WTC11 (cell line): ENCODE measurements at regions not wholly inside any gene's neighbourhood (a gene's known extent, or its start where the extent isn't known, plus 50 kb on each side); places are given as distances from the start of the nearest gene placed in this dataset.

Experiments
- ATAC-seq: fragments of 200-7000 bp; cut with Tn5 transposase; 2 replicates; pipeline ENCODE4 v1.10.0; 2021; ENCODE audit warnings: mild to moderate bottlenecking, moderate library complexity
- CTCF ChIA-PET: fragments of 300-600 bp; sonication (Branson Sonifier 250); formaldehyde crosslinking; loops from one replicate; lab custom pipeline; 2021; ENCODE audit warnings: antibody characterized with exemption; lab: Charles Lee
- POLR2A ChIA-PET: fragments of 350-600 bp; sonication (Branson Sonifier 250); formaldehyde crosslinking; loops from one replicate; lab custom pipeline; 2021; ENCODE audit warnings: antibody characterized with exemption; lab: Charles Lee
- DNase-seq: peaks from one replicate; pipeline ENCODE4 v3.0.0; 2021; ENCODE audit warnings: low spot score
- H3K27ac Mint-ChIP-seq: 2 replicates; pipeline ENCODE4 v1.8.0; 2021; ENCODE audit warnings: mixed read lengths
- H3K27me3 Mint-ChIP-seq: 2 replicates; pipeline ENCODE4 v1.8.0; 2021; ENCODE audit warnings: low read depth, mild to moderate bottlenecking, moderate library complexity, mixed read lengths
- H3K36me3 Mint-ChIP-seq: 2 replicates; pipeline ENCODE4 v1.8.0; 2021; ENCODE audit warnings: mixed read lengths
- H3K4me1 Mint-ChIP-seq: 2 replicates; pipeline ENCODE4 v1.8.0; 2022; ENCODE audit warnings: mixed read lengths
- H3K4me3 Mint-ChIP-seq: 2 replicates; pipeline ENCODE4 v1.8.0; 2021; ENCODE audit warnings: mild to moderate bottlenecking, moderate library complexity, mixed read lengths
- H3K9me3 Mint-ChIP-seq: 2 replicates; pipeline ENCODE4 v1.8.0; 2021; ENCODE audit warnings: mixed read lengths
- ESRRA ChIP-seq: sonication (generic); formaldehyde crosslinking; IDR thresholded peaks from 2 replicates; pipeline ENCODE4 v1.8.1; 2022; ENCODE audit warnings: mild to moderate bottlenecking, missing genetic modification reagents, borderline replicate concordance
- GABPB1 ChIP-seq: sonication (generic); formaldehyde crosslinking; IDR thresholded peaks from 2 replicates; pipeline ENCODE4 v1.8.1; 2023; ENCODE audit warnings: mild to moderate bottlenecking, missing genetic modification reagents
- GRHL2 ChIP-seq: fragments of 250-450 bp; sonication (Bioruptor Pico); IDR thresholded peaks from 2 replicates; pipeline ENCODE4 v1.8.0; 2022; ENCODE audit warnings: mild to moderate bottlenecking, moderate library complexity; ENCODE audit not compliant: insufficient replicate concordance, severe bottlenecking
- GTF2I ChIP-seq: fragments of 250-450 bp; sonication (Bioruptor Pico); conservative IDR thresholded peaks from 2 replicates; pipeline ENCODE4 v1.4.0; 2021; ENCODE audit warnings: mild to moderate bottlenecking
- TEAD1 ChIP-seq: sonication (generic); formaldehyde crosslinking; IDR thresholded peaks from 2 replicates; pipeline ENCODE4 v1.8.0; 2022; ENCODE audit warnings: mild to moderate bottlenecking, missing genetic modification reagents
- ZNF138 ChIP-seq: sonication (generic); formaldehyde crosslinking; conservative IDR thresholded peaks from 2 replicates; pipeline ENCODE4 v1.8.1; 2022; ENCODE audit warnings: mild to moderate bottlenecking, moderate library complexity, missing genetic modification reagents
- ZNF232 ChIP-seq: sonication (generic); formaldehyde crosslinking; IDR thresholded peaks from 2 replicates; pipeline ENCODE4 v1.8.0; 2022; ENCODE audit warnings: mild to moderate bottlenecking, missing genetic modification reagents
- ZNF263 ChIP-seq: sonication (generic); formaldehyde crosslinking; IDR thresholded peaks from 2 replicates; pipeline ENCODE4 v1.8.1; 2022; ENCODE audit warnings: low read depth, mild to moderate bottlenecking, moderate library complexity, missing genetic modification reagents
- TF ChIP-seq, protein P1 (sequence below): sonication (generic); formaldehyde crosslinking; IDR thresholded peaks from 2 replicates; pipeline ENCODE4 v1.8.1; 2022; ENCODE audit warnings: mild to moderate bottlenecking, missing genetic modification reagents, moderate library complexity, borderline replicate concordance
- TF ChIP-seq, protein P2 (sequence below): sonication (generic); formaldehyde crosslinking; IDR thresholded peaks from 2 replicates; pipeline ENCODE4 v1.8.0; 2022; ENCODE audit warnings: mild to moderate bottlenecking, missing genetic modification reagents
- TF ChIP-seq, protein P3 (sequence below): sonication (generic); formaldehyde crosslinking; IDR thresholded peaks from 2 replicates; pipeline ENCODE4 v1.8.1; 2023; ENCODE audit warnings: mild to moderate bottlenecking, missing genetic modification reagents, moderate library complexity
- TF ChIP-seq, protein P4 (sequence below): fragments of 200-600 bp; IDR thresholded peaks from 2 replicates; pipeline ENCODE4 v1.8.0; 2022; ENCODE audit warnings: antibody characterized with exemption
- TF ChIP-seq, protein P5 (sequence below): sonication (generic); formaldehyde crosslinking; IDR thresholded peaks from 2 replicates; pipeline ENCODE4 v1.8.0; 2022; ENCODE audit warnings: mild to moderate bottlenecking, missing genetic modification reagents

DNA sequence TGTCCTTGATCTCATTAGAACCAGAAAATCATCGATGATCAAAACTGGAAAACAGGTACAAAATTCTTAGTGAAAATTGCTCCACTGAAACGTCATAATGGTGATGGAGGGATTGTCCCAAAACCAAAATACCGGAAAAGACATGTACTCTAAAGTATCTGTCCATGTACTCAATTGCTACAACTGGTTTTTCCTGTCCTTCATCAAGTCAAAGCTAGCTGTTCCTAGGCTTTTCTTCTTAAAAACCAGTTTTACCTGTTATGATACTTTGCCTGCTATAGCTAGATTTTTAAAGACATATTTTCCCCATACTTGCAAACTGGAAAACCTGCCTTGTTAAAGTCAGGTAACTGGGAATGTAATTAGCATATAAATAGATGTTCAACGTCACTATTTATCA, 50.5 kb upstream of the LRRC1 start:
- ATAC-seq: no peak
- Mint-ChIP-seq H3K27me3 (no peaks in the 10 kb centered on the region), H3K27ac (no peak overlapping the region), H3K9me3 (no peaks in the 10 kb centered on the region), H3K4me3 (no peak overlapping the region), H3K4me1 (peaks cover 22% of the 10 kb centered on the region), H3K36me3 (no peaks in the 10 kb centered on the region)
- no peak for DNase-seq
- ChIA-PET CTCF (interaction anchor here (1.4 to 4.2 kb wide), 5 partner anchors 9 to 212 kb away, joined by 4 to 24 read pairs (median 6); no protein-coding TSS in a partner anchor), POLR2A (no interaction called here)
- TF ChIP-seq TEAD1 (CRISPR knock-in tag) (no peak), GRHL2 (CRISPR knock-in tag) (no peak), GABPB1 (no peak)
- TF ChIP-seq, protein P1, sequence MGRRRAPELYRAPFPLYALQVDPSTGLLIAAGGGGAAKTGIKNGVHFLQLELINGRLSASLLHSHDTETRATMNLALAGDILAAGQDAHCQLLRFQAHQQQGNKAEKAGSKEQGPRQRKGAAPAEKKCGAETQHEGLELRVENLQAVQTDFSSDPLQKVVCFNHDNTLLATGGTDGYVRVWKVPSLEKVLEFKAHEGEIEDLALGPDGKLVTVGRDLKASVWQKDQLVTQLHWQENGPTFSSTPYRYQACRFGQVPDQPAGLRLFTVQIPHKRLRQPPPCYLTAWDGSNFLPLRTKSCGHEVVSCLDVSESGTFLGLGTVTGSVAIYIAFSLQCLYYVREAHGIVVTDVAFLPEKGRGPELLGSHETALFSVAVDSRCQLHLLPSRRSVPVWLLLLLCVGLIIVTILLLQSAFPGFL (CRISPR knock-in tag): no peak

DNA sequence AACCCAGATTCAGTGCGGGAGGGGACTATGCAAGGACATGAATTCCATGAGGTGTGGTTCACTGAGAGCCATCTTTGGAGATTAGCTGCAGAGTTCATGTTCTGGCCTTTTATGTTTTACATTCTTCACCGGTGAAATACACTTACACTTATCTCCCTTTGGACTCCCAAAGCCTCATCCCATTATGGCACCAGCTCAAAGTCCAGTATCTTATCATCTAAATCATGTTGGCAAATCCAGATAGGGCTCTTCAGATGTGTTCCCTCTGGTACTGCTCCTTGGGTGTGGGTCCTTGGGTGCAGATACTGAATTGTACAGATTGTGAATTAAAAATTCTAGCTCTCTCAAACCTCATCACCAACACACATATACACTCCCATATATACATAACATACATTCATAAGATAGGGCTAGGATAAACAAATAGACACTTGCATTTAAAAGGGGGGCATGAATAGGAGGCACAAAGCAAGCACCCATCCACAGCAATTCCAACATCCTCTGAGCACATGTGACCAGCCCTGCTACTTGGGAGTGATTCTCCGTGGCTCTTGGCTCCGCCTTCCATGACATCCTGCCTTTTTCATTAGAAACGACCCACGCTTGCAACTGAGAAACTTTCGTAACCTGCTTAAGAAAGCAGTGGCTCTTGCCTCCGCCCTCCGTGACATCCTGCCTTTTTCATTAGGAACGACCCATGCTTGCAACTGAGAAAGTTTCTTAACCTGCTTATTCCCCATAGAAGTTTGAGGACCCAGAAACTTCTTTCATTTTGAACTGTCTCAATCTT, 53.6 kb upstream of the LRRC1 start:
- Mint-ChIP-seq H3K27me3 (no peaks in the 10 kb centered on the region), H3K27ac (no peak overlapping the region), H3K4me1 (peaks cover 17% of the 10 kb centered on the region), H3K4me3 (no peak overlapping the region), H3K9me3 (no peaks in the 10 kb centered on the region), H3K36me3 (no peaks in the 10 kb centered on the region)
- no peak for TF ChIP-seq ZNF138 (CRISPR knock-in tag)
- TF ChIP-seq ZNF263 (CRISPR knock-in tag): no peak
- TF ChIP-seq, protein P2, sequence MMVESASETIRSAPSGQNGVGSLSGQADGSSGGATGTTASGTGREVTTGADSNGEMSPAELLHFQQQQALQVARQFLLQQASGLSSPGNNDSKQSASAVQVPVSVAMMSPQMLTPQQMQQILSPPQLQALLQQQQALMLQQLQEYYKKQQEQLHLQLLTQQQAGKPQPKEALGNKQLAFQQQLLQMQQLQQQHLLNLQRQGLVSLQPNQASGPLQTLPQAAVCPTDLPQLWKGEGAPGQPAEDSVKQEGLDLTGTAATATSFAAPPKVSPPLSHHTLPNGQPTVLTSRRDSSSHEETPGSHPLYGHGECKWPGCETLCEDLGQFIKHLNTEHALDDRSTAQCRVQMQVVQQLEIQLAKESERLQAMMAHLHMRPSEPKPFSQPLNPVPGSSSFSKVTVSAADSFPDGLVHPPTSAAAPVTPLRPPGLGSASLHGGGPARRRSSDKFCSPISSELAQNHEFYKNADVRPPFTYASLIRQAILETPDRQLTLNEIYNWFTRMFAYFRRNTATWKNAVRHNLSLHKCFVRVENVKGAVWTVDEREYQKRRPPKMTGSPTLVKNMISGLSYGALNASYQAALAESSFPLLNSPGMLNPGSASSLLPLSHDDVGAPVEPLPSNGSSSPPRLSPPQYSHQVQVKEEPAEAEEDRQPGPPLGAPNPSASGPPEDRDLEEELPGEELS: no peak
- TF ChIP-seq, protein P3, sequence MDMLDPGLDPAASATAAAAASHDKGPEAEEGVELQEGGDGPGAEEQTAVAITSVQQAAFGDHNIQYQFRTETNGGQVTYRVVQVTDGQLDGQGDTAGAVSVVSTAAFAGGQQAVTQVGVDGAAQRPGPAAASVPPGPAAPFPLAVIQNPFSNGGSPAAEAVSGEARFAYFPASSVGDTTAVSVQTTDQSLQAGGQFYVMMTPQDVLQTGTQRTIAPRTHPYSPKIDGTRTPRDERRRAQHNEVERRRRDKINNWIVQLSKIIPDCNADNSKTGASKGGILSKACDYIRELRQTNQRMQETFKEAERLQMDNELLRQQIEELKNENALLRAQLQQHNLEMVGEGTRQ (CRISPR knock-in tag): 0 out of 2 replicates have a peak, but pooled peaks have one; percentile 20
- TF ChIP-seq ESRRA (CRISPR knock-in tag): no peak
- TF ChIP-seq, protein P4, sequence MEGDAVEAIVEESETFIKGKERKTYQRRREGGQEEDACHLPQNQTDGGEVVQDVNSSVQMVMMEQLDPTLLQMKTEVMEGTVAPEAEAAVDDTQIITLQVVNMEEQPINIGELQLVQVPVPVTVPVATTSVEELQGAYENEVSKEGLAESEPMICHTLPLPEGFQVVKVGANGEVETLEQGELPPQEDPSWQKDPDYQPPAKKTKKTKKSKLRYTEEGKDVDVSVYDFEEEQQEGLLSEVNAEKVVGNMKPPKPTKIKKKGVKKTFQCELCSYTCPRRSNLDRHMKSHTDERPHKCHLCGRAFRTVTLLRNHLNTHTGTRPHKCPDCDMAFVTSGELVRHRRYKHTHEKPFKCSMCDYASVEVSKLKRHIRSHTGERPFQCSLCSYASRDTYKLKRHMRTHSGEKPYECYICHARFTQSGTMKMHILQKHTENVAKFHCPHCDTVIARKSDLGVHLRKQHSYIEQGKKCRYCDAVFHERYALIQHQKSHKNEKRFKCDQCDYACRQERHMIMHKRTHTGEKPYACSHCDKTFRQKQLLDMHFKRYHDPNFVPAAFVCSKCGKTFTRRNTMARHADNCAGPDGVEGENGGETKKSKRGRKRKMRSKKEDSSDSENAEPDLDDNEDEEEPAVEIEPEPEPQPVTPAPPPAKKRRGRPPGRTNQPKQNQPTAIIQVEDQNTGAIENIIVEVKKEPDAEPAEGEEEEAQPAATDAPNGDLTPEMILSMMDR: no peak
- TF ChIP-seq, protein P5, sequence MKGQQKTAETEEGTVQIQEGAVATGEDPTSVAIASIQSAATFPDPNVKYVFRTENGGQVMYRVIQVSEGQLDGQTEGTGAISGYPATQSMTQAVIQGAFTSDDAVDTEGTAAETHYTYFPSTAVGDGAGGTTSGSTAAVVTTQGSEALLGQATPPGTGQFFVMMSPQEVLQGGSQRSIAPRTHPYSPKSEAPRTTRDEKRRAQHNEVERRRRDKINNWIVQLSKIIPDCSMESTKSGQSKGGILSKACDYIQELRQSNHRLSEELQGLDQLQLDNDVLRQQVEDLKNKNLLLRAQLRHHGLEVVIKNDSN: peak; percentile 24; the same call in 1 of the 2 replicates
- CTCF ChIA-PET: interaction anchor here (0.9 to 1.5 kb wide), 5 partner anchors 13 to 215 kb away, joined by 3 to 7 read pairs (median 3); no protein-coding TSS in a partner anchor
- POLR2A ChIA-PET: no interaction called here
- DNase-seq: peak; percentile 18
- peak; percentile 81 for ATAC-seq

DNA sequence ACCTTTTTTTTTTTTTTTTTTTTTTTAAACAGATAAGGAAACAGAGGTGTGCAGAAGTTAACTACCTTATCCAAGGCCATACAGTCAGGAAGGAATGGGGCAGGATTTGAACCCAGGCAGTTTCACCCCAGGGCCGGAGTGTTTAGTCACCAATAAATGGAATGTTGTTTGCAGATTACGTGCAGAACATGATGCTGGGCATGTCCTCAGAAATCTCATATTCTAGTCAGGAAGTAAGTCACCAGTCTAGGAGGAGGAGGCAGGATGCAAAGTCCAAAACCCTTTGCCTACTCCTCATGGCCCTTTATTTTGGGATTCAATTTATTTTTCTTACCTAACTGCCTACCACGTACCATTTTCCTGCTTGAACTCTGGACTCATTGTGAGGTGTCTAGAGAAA, 57.1 kb upstream of the LRRC1 start:
- Mint-ChIP-seq H3K4me1 (peaks cover 24% of the 10 kb centered on the region), H3K36me3 (no peaks in the 10 kb centered on the region), H3K9me3 (no peaks in the 10 kb centered on the region), H3K27me3 (no peaks in the 10 kb centered on the region), H3K27ac (no peak overlapping the region), H3K4me3 (no peak overlapping the region)
- TF ChIP-seq, protein P4: no peak
- TF ChIP-seq GTF2I: no peak
- TF ChIP-seq ZNF232 (CRISPR knock-in tag): no peak
- TF ChIP-seq, protein P2: no peak
- ChIA-PET POLR2A (no interaction called here), CTCF (interaction anchor here (0.9 to 2.6 kb wide), 3 partner anchors 9 to 360 kb away, joined by 5 to 14 read pairs (median 6); no protein-coding TSS in a partner anchor)
- DNase-seq (no peak), ATAC-seq (no peak)
